Medulla oblongata (tissue), 1 donor: ENCODE measurements at regions not wholly inside any gene's neighbourhood (a gene's known extent, or its start where the extent isn't known, plus 50 kb on each side); places are given as distances from the start of the nearest gene placed in this dataset.
A peak's percentile ranks its signal among the peaks of the same experiment; 100 is the strongest.
"Not testable (repeated sequence)": the region's sequence is repeated elsewhere in the genome, so short reads cannot be mapped to it uniquely, and the experiment has no call there.

Source experiments
- DNase-seq: peaks from one replicate; pipeline ENCODE4 v3.0.0-alpha.2; 2015; ENCODE audit errors: extremely low spot score

- no peak for DNase-seq
These were observed 76.0 kb upstream of the RGPD5 start for GRCh38 chr2:109718139-109718538.

- no peak for DNase-seq
These were observed 74.2 kb upstream of the RGPD5 start for GRCh38 chr2:109719871-109720270.

GRCh38 chr2:109720380-109721106 is 73.6 kb upstream of the RGPD5 start:
- DNase-seq, result no peak

- no peak for DNase-seq
These were observed 73.0 kb upstream of the RGPD5 start for GRCh38 chr2:109721135-109721534.

GRCh38 chr2:109721626-109722025 is 72.5 kb upstream of the RGPD5 start:
- DNase-seq, result no peak

- DNase-seq, result no peak
These were observed 72.1 kb upstream of the RGPD5 start for GRCh38 chr2:109722026-109722425.

- not testable (repeated sequence) for DNase-seq
These were observed 71.5 kb upstream of the RGPD5 start for GRCh38 chr2:109722640-109723039.

GRCh38 chr2:109723153-109723552 is 71.0 kb upstream of the RGPD5 start:
- DNase-seq, result not testable (repeated sequence)

- DNase-seq, result no peak
These were observed 69.3 kb upstream of the RGPD5 start for GRCh38 chr2:109724533-109725460.

- DNase-seq, result no peak
These were observed 67.5 kb upstream of the RGPD5 start for GRCh38 chr2:109726379-109727270.

GRCh38 chr2:109727929-109728447 is 66.1 kb upstream of the RGPD5 start:
- DNase-seq, result no peak

GRCh38 chr2:109733746-109734145 is 60.4 kb upstream of the RGPD5 start:
- DNase-seq, result not testable (repeated sequence)

- peak; percentile 80 for DNase-seq
These were observed 57.8 kb upstream of the RGPD5 start for GRCh38 chr2:109736177-109736827.
